Stomach (tissue), 8 donors: ENCODE measurements at regions not wholly inside any gene's neighbourhood (a gene's known extent, or its start where the extent isn't known, plus 50 kb on each side); places are given as distances from the start of the nearest gene placed in this dataset.
A peak's percentile ranks its signal among the peaks of the same experiment; 100 is the strongest.

Source experiments
- DNase-seq, 2 donors: peaks; one replicate each; pipeline versions ENCODE4 v3.0.0 to v3.0.0-alpha.2; 2013 to 2019
- H3K27ac ChIP-seq, 5 donors: fragments of 200-600 bp in 4 of 5; sonication (generic) in 4 of 5; one replicate each; pipeline ENCODE4 v1.5.1; 2013 to 2019; ENCODE audit warnings: mild to moderate bottlenecking in 1 of 5, moderate library complexity in 1 of 5
- H3K27me3 ChIP-seq, 3 donors: fragments of 200-600 bp; sonication (generic); one replicate each; pipeline ENCODE4 v1.5.1; 2017 to 2019; ENCODE audit warnings: mixed run types in 1 of 3
- H3K36me3 ChIP-seq, 4 donors: fragments of 200-600 bp; sonication (generic); 1 replicate in 3 of 4; 2 replicates in 1 of 4; pipeline ENCODE4 v1.5.1; 2016 to 2019
- H3K4me1 ChIP-seq, 4 donors: fragments of 200-600 bp; sonication (generic); one replicate each; pipeline ENCODE4 v1.5.1; 2016 to 2019
- H3K4me3 ChIP-seq, 4 donors: fragments of 200-600 bp; sonication (generic) in 3 of 4; one replicate each; pipeline ENCODE4 v1.5.1; 2016 to 2019; ENCODE audit warnings: mild to moderate bottlenecking in 1 of 4
- H3K9me3 ChIP-seq, 4 donors: fragments of 200-600 bp; sonication (generic); one replicate each; pipeline ENCODE4 v1.5.1; 2016 to 2019
- CTCF ChIP-seq, 7 experiments: fragments of 450-650 bp in 4 of 7; fragments of 200-600 bp in 3 of 7; sonication (generic) in 3 of 7; IDR thresholded peaks; one replicate each; pipeline ENCODE4 v1.5.1; 2016 to 2019; ENCODE audit warnings: antibody characterized with exemption in 7 of 7, control low read depth in 2 of 7, mild to moderate bottlenecking in 1 of 7
- EP300 ChIP-seq: sonication (generic); formaldehyde crosslinking; IDR thresholded peaks from one replicate; pipeline ENCODE4 v1.6.1; 2017; ENCODE audit warnings: antibody characterized with exemption
- POLR2A ChIP-seq, 4 donors: fragments of 450-650 bp; IDR thresholded peaks; one replicate each; pipeline ENCODE4 v1.6.1; 2016; ENCODE audit warnings: antibody characterized with exemption in 4 of 4, control low read depth in 2 of 4, mild to moderate bottlenecking in 1 of 4, moderate library complexity in 1 of 4
- POLR2AphosphoS5 ChIP-seq, 3 donors: sonication (generic); formaldehyde crosslinking; IDR thresholded peaks; one replicate each; pipeline ENCODE4 v1.6.1; 2016; ENCODE audit warnings: antibody characterized with exemption in 3 of 3
- WGBS, 5 donors: extraction: QIAGEN DNeasy Blood & Tissue Kit in 3 of 5; methylation state at CpG; one replicate each; pipeline versions ENCODE4 v1.1.5 to v1.1.7; 2013 to 2018; 5-methylcytosine and 5-hydroxymethylcytosine counted together
- intact Hi-C: fragments of 100-400 bp; cut with DNase I; formaldehyde crosslinking; loops from one replicate; pipeline ENCODE4 v1.15.1; 2023; ENCODE audit warnings: low total_unique reads
- donor health status: healthy with polysubstance abuse.
- donor health status: Bipolar disorder and iron deficiency.
- donor health status: healthy.

GRCh38 chr20:11304795-11305194, 612.9 kb upstream of the BTBD3 start:
- WGBS, 5 donors, result 80 to 90% (median 83%) methylated on average over 3 of the region's 3 CpGs
- H3K4me1 ChIP-seq, result no peaks in the 10 kb centered on the region
- H3K4me3 ChIP-seq, result no peak overlapping the region
- no peaks in the 10 kb centered on the region for H3K27me3 ChIP-seq
- H3K9me3 ChIP-seq, result no peaks in the 10 kb centered on the region
- intact Hi-C loops, result no loop called here
- TF ChIP-seq POLR2AphosphoS5 (IDR thresholded peaks at IDR 0.05), result no peak
- TF ChIP-seq POLR2A (IDR thresholded peaks at IDR 0.05), result no peak
- no peak for TF ChIP-seq CTCF (IDR thresholded peaks at IDR 0.05)
- no peak for TF ChIP-seq EP300
- no peak overlapping the region for H3K27ac ChIP-seq
- no peaks in the 10 kb centered on the region for H3K36me3 ChIP-seq
- no peak for DNase-seq

- no peaks in the 10 kb centered on the region for H3K27me3 ChIP-seq
- H3K4me3 ChIP-seq, result no peak overlapping the region
- no peak overlapping the region for H3K27ac ChIP-seq
- H3K36me3 ChIP-seq, result no peaks in the 10 kb centered on the region
- WGBS, 5 donors, result 42 to 68% (median 55%) methylated on average over 2 of the region's 2 CpGs
- H3K9me3 ChIP-seq, result no peaks in the 10 kb centered on the region
- intact Hi-C loops, result no loop called here
- no peak for TF ChIP-seq POLR2A (IDR thresholded peaks at IDR 0.05)
- TF ChIP-seq CTCF (IDR thresholded peaks at IDR 0.05), result no peak
- TF ChIP-seq EP300, result no peak
- TF ChIP-seq POLR2AphosphoS5 (IDR thresholded peaks at IDR 0.05), result no peak
- DNase-seq, result peak in 1 of 2 donors; percentile 48
- H3K4me1 ChIP-seq, result no peaks in the 10 kb centered on the region
Measured at GRCh38 chr20:11305406-11305805, 612.3 kb upstream of the BTBD3 start.

- TF ChIP-seq EP300, result no peak
- TF ChIP-seq POLR2A (IDR thresholded peaks at IDR 0.05), result no peak
- no peak for TF ChIP-seq POLR2AphosphoS5 (IDR thresholded peaks at IDR 0.05)
- TF ChIP-seq CTCF (IDR thresholded peaks at IDR 0.05), result no peak
- H3K4me1 ChIP-seq, result no peaks in the 10 kb centered on the region
- WGBS, 5 donors, result 75 to 80% (median 77%) methylated on average over 3 of the region's 3 CpGs
- H3K9me3 ChIP-seq, result no peaks in the 10 kb centered on the region
- H3K27ac ChIP-seq, result no peak overlapping the region
- H3K27me3 ChIP-seq, result no peaks in the 10 kb centered on the region
- intact Hi-C loops, result no loop called here
- DNase-seq, result no peak
- H3K4me3 ChIP-seq, result no peak overlapping the region
- H3K36me3 ChIP-seq, result no peaks in the 10 kb centered on the region
Measured at GRCh38 chr20:11311659-11312224, 606.0 kb upstream of the BTBD3 start.

GRCh38 chr20:11315525-11315924, 602.2 kb upstream of the BTBD3 start:
- H3K4me1 ChIP-seq, result no peaks in the 10 kb centered on the region
- intact Hi-C loops, result no loop called here
- no peaks in the 10 kb centered on the region for H3K27me3 ChIP-seq
- DNase-seq, result no peak
- H3K9me3 ChIP-seq, result no peaks in the 10 kb centered on the region
- no peak for TF ChIP-seq POLR2A (IDR thresholded peaks at IDR 0.05)
- no peak for TF ChIP-seq POLR2AphosphoS5 (IDR thresholded peaks at IDR 0.05)
- TF ChIP-seq EP300, result no peak
- no peak for TF ChIP-seq CTCF (IDR thresholded peaks at IDR 0.05)
- H3K4me3 ChIP-seq, result no peak overlapping the region
- WGBS, 5 donors, result 66 to 81% (median 72%) methylated on average over 2 of the region's 2 CpGs
- H3K27ac ChIP-seq, result no peak overlapping the region
- no peaks in the 10 kb centered on the region for H3K36me3 ChIP-seq
